Stomach (tissue), 8 donors: ENCODE measurements at regions not wholly inside any gene's neighbourhood (a gene's known extent, or its start where the extent isn't known, plus 50 kb on each side); places are given as distances from the start of the nearest gene placed in this dataset.

Source experiments
- DNase-seq, 2 donors: peaks; one replicate each; pipeline versions ENCODE4 v3.0.0 to v3.0.0-alpha.2; 2013 to 2019
- H3K27ac ChIP-seq, 5 donors: fragments of 200-600 bp in 4 of 5; sonication (generic) in 4 of 5; one replicate each; pipeline ENCODE4 v1.5.1; 2013 to 2019; ENCODE audit warnings: mild to moderate bottlenecking in 1 of 5, moderate library complexity in 1 of 5
- H3K27me3 ChIP-seq, 3 donors: fragments of 200-600 bp; sonication (generic); one replicate each; pipeline ENCODE4 v1.5.1; 2017 to 2019; ENCODE audit warnings: mixed run types in 1 of 3
- H3K36me3 ChIP-seq, 4 donors: fragments of 200-600 bp; sonication (generic); 1 replicate in 3 of 4; 2 replicates in 1 of 4; pipeline ENCODE4 v1.5.1; 2016 to 2019
- H3K4me1 ChIP-seq, 4 donors: fragments of 200-600 bp; sonication (generic); one replicate each; pipeline ENCODE4 v1.5.1; 2016 to 2019
- H3K4me3 ChIP-seq, 4 donors: fragments of 200-600 bp; sonication (generic) in 3 of 4; one replicate each; pipeline ENCODE4 v1.5.1; 2016 to 2019; ENCODE audit warnings: mild to moderate bottlenecking in 1 of 4
- H3K9me3 ChIP-seq, 4 donors: fragments of 200-600 bp; sonication (generic); one replicate each; pipeline ENCODE4 v1.5.1; 2016 to 2019
- EP300 ChIP-seq: sonication (generic); formaldehyde crosslinking; IDR thresholded peaks from one replicate; pipeline ENCODE4 v1.6.1; 2017; ENCODE audit warnings: antibody characterized with exemption
- POLR2A ChIP-seq, 4 donors: fragments of 450-650 bp; IDR thresholded peaks; one replicate each; pipeline ENCODE4 v1.6.1; 2016; ENCODE audit warnings: antibody characterized with exemption in 4 of 4, control low read depth in 2 of 4, mild to moderate bottlenecking in 1 of 4, moderate library complexity in 1 of 4
- POLR2AphosphoS5 ChIP-seq, 3 donors: sonication (generic); formaldehyde crosslinking; IDR thresholded peaks; one replicate each; pipeline ENCODE4 v1.6.1; 2016; ENCODE audit warnings: antibody characterized with exemption in 3 of 3
- WGBS, 5 donors: extraction: QIAGEN DNeasy Blood & Tissue Kit in 3 of 5; methylation state at CpG; one replicate each; pipeline versions ENCODE4 v1.1.5 to v1.1.7; 2013 to 2018; 5-methylcytosine and 5-hydroxymethylcytosine counted together
- intact Hi-C: fragments of 100-400 bp; cut with DNase I; formaldehyde crosslinking; loops from one replicate; pipeline ENCODE4 v1.15.1; 2023; ENCODE audit warnings: low total_unique reads
- TF ChIP-seq, protein P1 (sequence below), 7 experiments: fragments of 450-650 bp in 4 of 7; fragments of 200-600 bp in 3 of 7; sonication (generic) in 3 of 7; IDR thresholded peaks; one replicate each; pipeline ENCODE4 v1.5.1; 2016 to 2019; ENCODE audit warnings: antibody characterized with exemption in 7 of 7, control low read depth in 2 of 7, mild to moderate bottlenecking in 1 of 7
- donor health status: healthy with polysubstance abuse.
- donor health status: Bipolar disorder and iron deficiency.
- donor health status: healthy.

DNA sequence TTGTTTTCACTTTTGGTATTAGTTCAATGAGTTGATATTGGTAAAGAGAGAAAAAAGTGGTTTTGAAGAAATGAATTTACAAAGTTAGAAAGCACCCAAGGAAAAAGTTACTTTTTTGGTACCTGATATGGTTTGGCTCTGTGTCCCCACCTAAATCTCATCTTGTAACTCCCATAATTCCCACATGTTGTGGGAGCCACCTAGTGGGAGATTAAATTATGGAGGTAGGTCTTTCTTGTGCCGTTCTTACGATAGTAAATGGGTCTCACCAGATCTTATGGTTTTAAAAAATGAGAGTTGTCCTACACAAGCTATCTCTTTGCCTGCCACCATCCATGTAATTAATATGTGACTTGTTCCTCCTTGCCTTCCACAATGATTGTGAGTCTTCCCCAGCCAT lies 965.6 kb upstream of the NRXN1 start:
- H3K27me3 ChIP-seq = no peaks in the 10 kb centered on the region
- WGBS, 5 donors = 91 to 94% (median 93%) methylated on average over 2 of the region's 2 CpGs

GRCh38 chr2:51995293-51995692 lies 963.4 kb upstream of the NRXN1 start:
- Histone ChIP-seq H3K4me3 (no peak overlapping the region), H3K36me3 (no peaks in the 10 kb centered on the region), H3K9me3 (peaks cover 0 to 10% (median 3%) of the 10 kb centered on the region in 4 donors), H3K27me3 (no peaks in the 10 kb centered on the region), H3K4me1 (no peaks in the 10 kb centered on the region), H3K27ac (no peak overlapping the region)
- DNase-seq = no peak
- intact Hi-C loops = no loop called here
- TF ChIP-seq, protein P1, sequence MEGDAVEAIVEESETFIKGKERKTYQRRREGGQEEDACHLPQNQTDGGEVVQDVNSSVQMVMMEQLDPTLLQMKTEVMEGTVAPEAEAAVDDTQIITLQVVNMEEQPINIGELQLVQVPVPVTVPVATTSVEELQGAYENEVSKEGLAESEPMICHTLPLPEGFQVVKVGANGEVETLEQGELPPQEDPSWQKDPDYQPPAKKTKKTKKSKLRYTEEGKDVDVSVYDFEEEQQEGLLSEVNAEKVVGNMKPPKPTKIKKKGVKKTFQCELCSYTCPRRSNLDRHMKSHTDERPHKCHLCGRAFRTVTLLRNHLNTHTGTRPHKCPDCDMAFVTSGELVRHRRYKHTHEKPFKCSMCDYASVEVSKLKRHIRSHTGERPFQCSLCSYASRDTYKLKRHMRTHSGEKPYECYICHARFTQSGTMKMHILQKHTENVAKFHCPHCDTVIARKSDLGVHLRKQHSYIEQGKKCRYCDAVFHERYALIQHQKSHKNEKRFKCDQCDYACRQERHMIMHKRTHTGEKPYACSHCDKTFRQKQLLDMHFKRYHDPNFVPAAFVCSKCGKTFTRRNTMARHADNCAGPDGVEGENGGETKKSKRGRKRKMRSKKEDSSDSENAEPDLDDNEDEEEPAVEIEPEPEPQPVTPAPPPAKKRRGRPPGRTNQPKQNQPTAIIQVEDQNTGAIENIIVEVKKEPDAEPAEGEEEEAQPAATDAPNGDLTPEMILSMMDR (IDR thresholded peaks at IDR 0.05) = no peak
- TF ChIP-seq EP300 (no peak), POLR2AphosphoS5 (IDR thresholded peaks at IDR 0.05) (no peak), POLR2A (IDR thresholded peaks at IDR 0.05) (no peak)
- 81 to 85% (median 84%) methylated on average over 1 of the region's 1 CpG for WGBS, 5 donors

More for the DNA sequence above, 965.6 kb upstream of the NRXN1 start:
- no peak for TF ChIP-seq POLR2A (IDR thresholded peaks at IDR 0.05)
- TF ChIP-seq, protein P1 (IDR thresholded peaks at IDR 0.05) = no peak
- TF ChIP-seq EP300 = no peak
- no peak for TF ChIP-seq POLR2AphosphoS5 (IDR thresholded peaks at IDR 0.05)
- intact Hi-C loops = no loop called here
- no peaks in the 10 kb centered on the region for H3K36me3 ChIP-seq
- H3K27ac ChIP-seq = no peak overlapping the region
- no peak overlapping the region for H3K4me3 ChIP-seq
- no peaks in the 10 kb centered on the region for H3K4me1 ChIP-seq
- DNase-seq = no peak
- peaks cover 0 to 10% (median 3%) of the 10 kb centered on the region in 4 donors for H3K9me3 ChIP-seq

DNA sequence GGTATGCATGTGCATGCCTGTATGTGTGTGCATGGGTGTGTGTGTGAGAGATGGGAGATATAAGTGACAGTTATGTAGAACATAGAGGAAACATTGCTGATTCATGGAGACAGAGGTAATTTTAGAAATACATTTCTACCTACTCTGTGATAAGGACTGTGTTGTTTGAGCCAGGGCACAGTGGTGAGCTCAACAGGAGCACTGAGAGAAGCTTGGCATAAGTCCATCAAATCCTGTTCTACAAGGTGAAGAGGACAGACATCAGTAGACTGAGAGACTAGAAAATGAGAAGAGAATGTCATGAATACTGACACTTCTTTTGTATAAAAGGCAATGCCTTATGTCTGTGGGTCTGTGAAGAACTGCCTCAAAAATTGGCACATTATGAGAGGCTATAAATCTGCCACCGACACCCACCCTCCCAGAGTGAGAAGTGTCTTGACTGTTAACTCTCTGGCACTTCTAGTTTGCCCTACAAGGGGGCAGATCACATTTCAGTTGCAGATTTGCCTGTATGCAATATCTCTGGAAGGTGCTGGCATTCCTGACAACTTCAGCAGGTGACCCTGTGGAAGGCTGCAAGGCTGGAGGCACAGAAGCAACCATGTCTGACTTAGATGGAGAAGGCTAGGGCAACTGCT lies 962.3 kb upstream of the NRXN1 start:
- no peaks in the 10 kb centered on the region for H3K36me3 ChIP-seq
- no peak overlapping the region for H3K27ac ChIP-seq
- no peak overlapping the region for H3K4me3 ChIP-seq
- H3K9me3 ChIP-seq = peaks cover 0 to 10% (median 3%) of the 10 kb centered on the region in 4 donors
- WGBS, 5 donors = 78 to 100% (median 84%) methylated on average over 1 of the region's 1 CpG
- no peaks in the 10 kb centered on the region for H3K4me1 ChIP-seq
- TF ChIP-seq POLR2AphosphoS5 (IDR thresholded peaks at IDR 0.05) = no peak
- no peak for DNase-seq
- no peaks in the 10 kb centered on the region for H3K27me3 ChIP-seq
- intact Hi-C loops = no loop called here

- no peaks in the 10 kb centered on the region for H3K27me3 ChIP-seq
- intact Hi-C loops = no loop called here
- TF ChIP-seq POLR2A (IDR thresholded peaks at IDR 0.05) (no peak), POLR2AphosphoS5 (IDR thresholded peaks at IDR 0.05) (no peak), EP300 (no peak)
- no peaks in the 10 kb centered on the region for H3K36me3 ChIP-seq
- no peak overlapping the region for H3K27ac ChIP-seq
- H3K9me3 ChIP-seq = peaks cover 0 to 4% (median 0%) of the 10 kb centered on the region in 4 donors
- H3K4me1 ChIP-seq = no peaks in the 10 kb centered on the region
- peak in 1 of 2 donors; percentile 10 for DNase-seq
- H3K4me3 ChIP-seq = no peak overlapping the region
Observed at GRCh38 chr2:51990684-51991083, 958.8 kb upstream of the NRXN1 start.

GRCh38 chr2:51986101-51986500 lies 954.2 kb upstream of the NRXN1 start:
- no peak for DNase-seq
- WGBS, 5 donors = 75 to 85% (median 85%) methylated on average over 2 of the region's 2 CpGs
- no peaks in the 10 kb centered on the region for H3K4me1 ChIP-seq
- no peak overlapping the region for H3K27ac ChIP-seq
- no peaks in the 10 kb centered on the region for H3K9me3 ChIP-seq
- no peaks in the 10 kb centered on the region for H3K36me3 ChIP-seq
- H3K4me3 ChIP-seq = no peak overlapping the region
- H3K27me3 ChIP-seq = no peaks in the 10 kb centered on the region
- intact Hi-C loops = no loop called here
- TF ChIP-seq, protein P1 (IDR thresholded peaks at IDR 0.05) = no peak
- TF ChIP-seq EP300 (no peak), POLR2A (IDR thresholded peaks at IDR 0.05) (no peak), POLR2AphosphoS5 (IDR thresholded peaks at IDR 0.05) (no peak)
